ENCODE measurements at regions not wholly inside any gene's neighbourhood (a gene's known extent, or its start where the extent isn't known, plus 50 kb on each side); places are given as distances from the start of the nearest gene placed in this dataset.

GRCh38 chr13:44627441-44627840 lies 51.3 kb upstream of the TSC22D1 start:
- Mint-ChIP-seq H3K27ac (no peak overlapping the region), H3K4me1 (no peaks in the 10 kb centered on the region), H3K9me3 (ENCODE audit: low read depth) (no peaks in the 10 kb centered on the region), H3K4me3 (no peak overlapping the region), H3K36me3 (ENCODE audit: low read depth) (no peaks in the 10 kb centered on the region), H3K27me3 (peaks cover 15% of the 10 kb centered on the region)
- ChIA-PET POLR2A (no interaction called here), CTCF (no interaction called here)
- DNase-seq (no peak), ATAC-seq (no peak)
- intact Hi-C loops (cut with DNase I, micrococcal nuclease) = no loop called here

- POLR2A ChIA-PET = no interaction called here
- CTCF ChIA-PET = no interaction called here
- Mint-ChIP-seq H3K27me3 (peaks cover 14% of the 10 kb centered on the region), H3K4me3 (no peak overlapping the region), H3K27ac (no peak overlapping the region), H3K36me3 (ENCODE audit: low read depth) (no peaks in the 10 kb centered on the region), H3K9me3 (ENCODE audit: low read depth) (no peaks in the 10 kb centered on the region), H3K4me1 (no peaks in the 10 kb centered on the region)
- DNase-seq = no peak
- ATAC-seq = no peak
- intact Hi-C loops (cut with DNase I, micrococcal nuclease) = no loop called here
Observed at GRCh38 chr13:44626176-44626575, 50.0 kb upstream of the TSC22D1 start.

Measured in activated CD4-positive, alpha-beta T cell treated with anti-CD3 and anti-CD28 coated beads for 36 hours (primary cell).